Left ventricle myocardium inferior (tissue), 1 donor: ENCODE measurements at regions not wholly inside any gene's neighbourhood (a gene's known extent, or its start where the extent isn't known, plus 50 kb on each side); places are given as distances from the start of the nearest gene placed in this dataset.

Experiments used
- DNase-seq: peaks from one replicate; pipeline ENCODE4 v3.0.0-alpha.2; 2020
- H3K27ac ChIP-seq: fragments of 200-600 bp; replicated peaks from 2 replicates; pipeline ENCODE4 v1.8.0; 2021
- H3K27me3 ChIP-seq: fragments of 200-600 bp; 2 replicates; pipeline ENCODE4 v1.8.0; 2021; ENCODE audit warnings: low read depth
- H3K36me3 ChIP-seq: fragments of 200-600 bp; 2 replicates; pipeline ENCODE4 v1.8.0; 2021
- H3K4me1 ChIP-seq: fragments of 200-600 bp; 2 replicates; pipeline ENCODE4 v1.8.0; 2021
- H3K4me3 ChIP-seq: fragments of 200-600 bp; 2 replicates; pipeline ENCODE4 v1.8.0; 2021; ENCODE audit warnings: mild to moderate bottlenecking, moderate library complexity
- H3K9me3 ChIP-seq: fragments of 200-600 bp; replicated peaks from 2 replicates; pipeline ENCODE4 v1.8.0; 2021
- CTCF ChIP-seq: fragments of 200-600 bp; IDR thresholded peaks from 2 replicates; pipeline ENCODE4 v1.8.0; 2021; ENCODE audit warnings: antibody characterized with exemption, mild to moderate bottlenecking, borderline replicate concordance
- intact Hi-C: fragments of 100-400 bp; cut with micrococcal nuclease; formaldehyde crosslinking; loops from one replicate; pipeline ENCODE4 v1.11.0; 2022
- donor health status: DM: no; HTN: yes; CAD: no; lungs with severe emphysema.

- no peak for DNase-seq
- no peak overlapping the region for H3K27ac ChIP-seq
- no peak for TF ChIP-seq CTCF
- H3K27me3 ChIP-seq, result no peaks in the 10 kb centered on the region
- H3K4me1 ChIP-seq, result peaks cover 4% of the 10 kb centered on the region
- H3K9me3 ChIP-seq, result peaks cover 2% of the 10 kb centered on the region
- no peak overlapping the region for H3K4me3 ChIP-seq
- intact Hi-C loops, result no loop called here
- no peaks in the 10 kb centered on the region for H3K36me3 ChIP-seq
These were observed 113.5 kb upstream of the BEND4 start for GRCh38 chr4:42265782-42266602.

- intact Hi-C loops, result no loop called here
- no peak for DNase-seq
- TF ChIP-seq CTCF, result no peak
- Histone ChIP-seq H3K27me3 (no peaks in the 10 kb centered on the region), H3K4me3 (no peak overlapping the region), H3K36me3 (no peaks in the 10 kb centered on the region), H3K4me1 (no peaks in the 10 kb centered on the region), H3K9me3 (peaks cover 2% of the 10 kb centered on the region), H3K27ac (no peak overlapping the region)
These were observed 115.3 kb upstream of the BEND4 start for GRCh38 chr4:42267724-42268123.

GRCh38 chr4:42268824-42269223, 116.4 kb upstream of the BEND4 start:
- Histone ChIP-seq H3K4me3 (no peak overlapping the region), H3K4me1 (no peaks in the 10 kb centered on the region), H3K27me3 (no peaks in the 10 kb centered on the region), H3K27ac (no peak overlapping the region), H3K9me3 (peaks cover 2% of the 10 kb centered on the region), H3K36me3 (no peaks in the 10 kb centered on the region)
- TF ChIP-seq CTCF, result no peak
- intact Hi-C loops, result no loop called here
- no peak for DNase-seq

GRCh38 chr4:42271096-42271495, 118.6 kb upstream of the BEND4 start:
- H3K27ac ChIP-seq, result no peak overlapping the region
- peaks cover 4% of the 10 kb centered on the region for H3K9me3 ChIP-seq
- no peak for DNase-seq
- TF ChIP-seq CTCF, result no peak
- H3K4me3 ChIP-seq, result no peak overlapping the region
- H3K4me1 ChIP-seq, result no peaks in the 10 kb centered on the region
- H3K27me3 ChIP-seq, result peaks cover 5% of the 10 kb centered on the region
- intact Hi-C loops, result no loop called here
- H3K36me3 ChIP-seq, result no peaks in the 10 kb centered on the region

- H3K27me3 ChIP-seq, result peaks cover 5% of the 10 kb centered on the region
- intact Hi-C loops, result no loop called here
These were observed 120.0 kb upstream of the SHISA3 start for GRCh38 chr4:42277291-42277690.

More at GRCh38 chr4:42277291-42277690, 120.0 kb upstream of the SHISA3 start:
- H3K27ac ChIP-seq, result no peak overlapping the region
- no peak overlapping the region for H3K4me3 ChIP-seq
- TF ChIP-seq CTCF, result no peak
- DNase-seq, result no peak
- peaks cover 6% of the 10 kb centered on the region for H3K4me1 ChIP-seq
- H3K36me3 ChIP-seq, result no peaks in the 10 kb centered on the region
- H3K9me3 ChIP-seq, result peaks cover 4% of the 10 kb centered on the region
